Activated naive CD8-positive, alpha-beta T cell treated with anti-CD3 and anti-CD28 coated beads, Interleukin-2, amount 50 U/mL, for 16 hours (primary cell): ENCODE measurements at regions not wholly inside any gene's neighbourhood (a gene's known extent, or its start where the extent isn't known, plus 50 kb on each side); places are given as distances from the start of the nearest gene placed in this dataset.

Source experiments
- DNase-seq: peaks from one replicate; pipeline ENCODE4 v3.0.0-alpha.2; 2020; ENCODE audit warnings: low read depth, low spot score

DNA sequence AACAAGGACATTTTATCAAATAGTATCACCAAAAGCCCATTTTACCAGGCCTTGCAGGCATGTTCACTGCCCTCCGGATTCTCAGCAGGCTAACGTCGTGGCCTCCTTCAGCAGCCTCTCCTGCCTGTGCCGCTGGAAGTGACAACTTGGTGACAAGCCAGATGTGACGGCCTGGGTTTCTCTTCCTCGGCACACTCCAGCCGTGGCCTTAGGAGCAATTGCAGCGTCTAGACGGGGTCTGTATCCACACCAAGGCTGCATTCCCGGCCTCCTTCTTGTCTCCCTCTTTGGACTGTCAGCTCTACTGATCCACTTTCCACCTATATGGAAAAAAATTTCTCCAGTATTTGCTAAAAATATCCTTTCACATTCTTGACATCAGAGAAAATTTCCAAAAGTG is 145.3 kb upstream of the MGMT start:
- no peak for DNase-seq

DNA sequence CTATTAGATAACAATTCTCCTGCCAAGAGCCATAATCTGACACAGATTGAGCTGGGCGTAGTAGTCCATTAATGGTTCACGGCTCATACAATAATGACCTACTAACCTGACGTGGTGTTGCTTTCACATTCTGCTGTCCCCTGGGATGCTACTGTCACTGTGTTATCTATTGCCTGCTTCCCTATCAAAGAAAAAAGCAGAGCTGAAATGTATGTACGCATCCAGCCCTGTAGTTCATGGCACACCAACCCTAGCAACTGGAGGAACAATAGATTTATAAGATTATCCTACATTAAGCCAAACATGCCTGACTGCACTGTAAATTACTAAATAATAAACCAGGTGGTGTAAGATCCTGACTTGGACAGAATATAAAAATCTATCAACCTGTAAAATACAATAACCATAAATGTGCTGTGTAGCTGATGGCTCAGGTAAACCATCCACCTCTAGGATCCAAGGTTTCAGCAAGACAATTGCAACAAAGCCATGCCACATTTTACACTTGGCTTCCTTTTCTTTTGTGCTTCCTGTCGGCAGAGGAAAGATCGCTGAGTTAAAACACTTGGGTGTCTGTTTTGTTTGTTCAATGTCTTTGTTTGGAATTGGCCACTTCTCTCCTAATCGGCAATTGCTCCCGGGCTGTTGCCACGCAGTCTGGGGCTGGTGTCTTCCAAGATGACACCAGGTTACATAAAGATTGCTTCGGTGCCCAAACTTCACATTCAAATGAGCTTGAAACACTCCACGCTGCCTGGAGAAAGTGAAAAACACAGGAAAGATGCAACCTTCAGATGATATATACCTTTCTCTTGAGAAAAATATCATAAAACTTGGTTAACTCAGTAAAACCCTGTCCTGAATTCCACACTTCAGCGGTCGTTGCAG is 143.9 kb upstream of the MGMT start:
- DNase-seq = no peak

DNA sequence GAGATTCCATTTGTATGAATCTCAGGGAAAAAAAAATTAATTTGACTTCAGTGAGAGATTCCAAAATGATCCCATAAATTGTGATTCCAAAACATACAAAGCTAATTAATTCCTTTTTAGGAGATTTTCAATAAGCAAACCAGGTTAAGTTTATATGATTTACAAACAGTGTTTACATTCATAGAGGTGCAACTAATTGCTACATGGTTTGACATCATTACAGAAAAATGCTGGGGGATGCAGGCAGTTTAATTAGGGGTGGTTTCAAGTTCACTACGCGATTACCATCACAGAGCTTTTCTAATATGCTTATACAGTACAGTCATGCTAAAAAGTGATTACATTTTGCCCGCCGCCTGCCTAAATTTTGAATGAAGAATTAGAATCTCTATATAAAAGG is 143.2 kb upstream of the MGMT start:
- no peak for DNase-seq

DNA sequence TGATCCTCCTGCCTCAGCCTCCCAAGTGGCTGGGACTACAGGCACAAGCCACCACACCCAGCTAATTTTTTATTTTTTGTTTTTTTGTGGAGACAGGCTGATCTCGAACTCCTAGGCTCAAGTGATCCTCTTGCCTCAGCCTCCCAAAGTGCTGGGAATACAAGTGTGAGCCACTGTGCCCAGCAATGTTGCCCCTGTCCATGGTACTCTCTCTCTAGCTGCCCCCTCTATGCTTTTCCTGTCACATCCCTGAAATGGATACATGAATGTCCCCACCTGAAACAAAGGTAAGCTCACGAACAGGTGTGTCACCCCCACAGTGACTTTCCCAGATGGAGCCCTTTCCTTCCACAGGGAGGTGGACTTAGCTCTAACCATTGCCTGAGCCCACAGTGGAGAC is 141.1 kb upstream of the MGMT start:
- DNase-seq = no peak

DNA sequence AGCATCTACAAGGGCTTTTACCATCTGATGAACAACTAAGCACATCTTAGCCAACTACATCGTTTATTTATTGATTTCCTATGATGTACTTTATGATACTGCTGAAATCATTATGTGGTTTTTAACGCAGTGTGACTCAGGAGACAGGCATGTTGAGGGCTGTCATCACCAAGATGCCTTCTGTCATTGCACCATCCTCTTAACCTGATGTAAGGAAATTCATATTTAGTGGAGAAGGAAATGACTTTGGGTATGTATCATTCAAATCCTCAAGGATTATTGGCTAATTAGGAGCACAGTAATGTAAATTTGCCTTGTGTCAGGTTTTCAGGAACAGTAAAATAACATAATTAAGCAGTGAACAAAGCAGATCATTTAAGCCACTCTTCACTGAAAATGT is 138.5 kb upstream of the MGMT start:
- DNase-seq = no peak

DNA sequence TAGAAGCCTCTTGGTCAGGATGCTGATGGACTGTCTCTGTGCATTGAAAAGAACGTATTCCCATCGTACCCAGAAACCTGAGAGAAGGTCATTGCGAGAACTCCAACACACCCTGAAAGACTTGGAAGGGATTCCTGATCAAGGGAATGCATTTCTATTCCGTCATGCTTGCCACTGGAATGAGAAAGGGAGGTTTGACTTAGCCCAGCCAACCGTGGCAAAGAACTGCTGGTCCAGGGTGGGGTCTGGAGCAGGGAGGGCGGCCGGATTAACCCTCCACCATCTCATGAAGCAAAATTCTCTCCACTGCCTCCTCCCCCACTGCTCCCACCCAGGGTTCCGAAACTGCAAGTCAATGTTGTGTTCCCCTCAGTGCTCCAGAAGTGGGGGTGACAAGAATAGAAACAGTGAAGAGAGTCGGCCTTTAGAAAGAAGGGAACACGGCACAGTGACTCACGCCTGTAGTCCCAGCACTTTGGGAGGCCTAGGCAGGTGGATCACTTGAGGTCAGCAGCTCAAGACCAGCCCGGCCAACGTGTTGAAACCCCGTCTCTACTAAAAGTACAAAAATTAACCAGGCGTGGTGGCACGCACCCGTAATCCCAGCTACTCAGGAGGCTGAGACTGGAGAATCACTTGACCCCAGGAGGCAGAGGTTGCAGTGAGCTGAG is 137.5 kb upstream of the MGMT start:
- DNase-seq = no peak

DNA sequence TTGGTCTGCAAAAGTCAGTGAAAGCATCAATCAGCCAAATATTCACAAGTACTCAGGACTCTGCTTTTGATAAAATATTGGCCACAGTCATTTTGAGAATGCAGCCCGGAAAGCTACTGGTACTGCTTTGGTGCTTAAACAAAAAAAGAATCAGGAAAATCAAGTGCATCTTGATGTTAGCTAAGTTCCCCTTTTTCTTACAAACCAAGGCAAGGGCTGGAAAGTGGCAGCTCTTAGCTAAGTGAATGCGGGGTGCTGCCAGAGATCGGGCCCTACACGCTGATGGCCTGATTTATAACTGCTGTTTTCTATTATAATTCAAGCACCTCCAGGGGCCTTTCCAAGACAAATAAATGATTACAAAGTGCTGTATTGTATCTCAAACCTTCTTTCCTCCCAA is 136.8 kb upstream of the MGMT start:
- DNase-seq = no peak

DNA sequence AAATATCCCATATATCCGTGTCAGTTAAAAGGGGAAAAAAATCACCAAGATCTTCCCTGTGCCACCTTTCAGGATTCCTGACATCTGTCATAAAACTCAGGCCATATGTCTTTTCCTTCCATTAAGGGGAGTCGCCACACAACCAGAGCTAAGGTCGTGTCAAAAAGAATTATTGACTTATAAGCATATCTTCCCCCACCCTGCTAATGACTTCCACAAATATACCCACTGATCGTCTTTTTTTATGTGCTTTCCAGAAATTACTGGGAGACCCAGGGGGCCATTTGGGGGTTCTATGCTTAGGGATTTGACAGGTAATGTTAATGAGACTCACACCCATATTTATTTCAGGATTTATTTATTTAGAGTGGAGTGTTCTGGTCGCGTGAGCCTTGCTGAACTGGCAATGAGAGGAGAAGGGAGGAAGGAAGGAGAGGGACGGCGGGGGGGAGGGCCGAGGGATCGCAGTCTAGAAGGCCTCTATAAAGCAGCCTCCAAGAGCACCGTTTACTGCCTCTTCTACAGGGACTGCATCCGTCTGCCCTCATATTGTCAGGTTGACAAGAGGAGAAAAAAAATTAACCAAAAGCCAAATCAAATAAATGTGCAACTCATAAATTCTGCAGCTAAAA is 135.7 kb upstream of the MGMT start:
- DNase-seq = no peak

DNA sequence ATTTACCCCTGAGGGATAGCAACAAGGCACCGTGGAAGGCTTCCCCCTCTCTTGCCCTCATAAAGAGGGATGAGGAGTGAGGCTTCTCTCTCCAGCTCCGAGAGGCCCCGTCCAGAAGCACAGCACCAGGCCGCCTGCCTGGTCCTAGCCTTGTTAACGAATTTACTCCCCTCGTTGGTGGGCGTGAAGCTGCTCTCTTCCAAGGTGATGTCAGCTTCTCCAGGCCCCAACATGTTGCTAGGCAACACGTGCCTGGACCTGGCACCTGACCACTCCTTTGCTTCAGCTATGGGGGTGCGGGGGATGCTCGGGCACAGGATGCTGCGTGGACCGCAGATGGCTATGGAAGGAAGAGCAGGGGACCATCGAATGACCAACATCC is 135.2 kb upstream of the MGMT start:
- no peak for DNase-seq

DNA sequence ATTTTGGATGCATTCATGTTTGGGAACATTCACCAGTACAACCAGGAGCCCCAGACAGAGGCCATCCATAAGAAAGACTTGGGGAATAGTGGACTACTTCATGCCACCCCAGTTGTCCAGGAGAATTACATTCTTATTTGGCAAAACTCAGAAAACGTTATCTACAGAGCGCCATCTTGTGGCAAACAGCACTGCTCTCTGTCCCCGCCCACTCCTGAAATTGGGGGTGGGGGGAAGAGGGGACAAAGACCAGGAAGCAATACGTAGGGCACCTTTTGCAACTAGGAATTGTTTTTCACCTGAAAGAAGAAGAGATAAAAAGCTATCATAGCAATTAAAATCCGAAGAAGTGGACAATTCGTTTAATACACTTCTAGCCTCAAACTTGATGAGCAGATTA is 134.6 kb upstream of the MGMT start:
- no peak for DNase-seq

DNA sequence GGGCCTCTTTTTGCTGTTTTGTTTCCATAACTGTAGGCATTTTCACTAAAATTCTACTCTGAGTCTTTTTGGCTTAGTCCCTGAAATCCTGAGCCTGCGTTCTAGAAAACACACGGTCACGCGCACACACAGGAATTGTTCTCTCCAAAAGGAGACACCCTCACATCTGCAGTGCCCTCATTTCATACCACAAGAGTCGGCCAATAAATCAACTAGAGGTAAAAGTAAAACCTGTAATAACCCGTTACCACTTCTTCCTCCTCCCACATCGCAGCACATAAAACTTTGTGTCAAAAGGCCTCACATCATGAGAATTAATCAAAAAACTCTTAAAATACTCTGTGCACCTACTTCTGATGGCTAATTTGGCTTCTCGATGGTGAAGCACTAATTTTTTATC is 133.3 kb upstream of the MGMT start:
- no peak for DNase-seq

DNA sequence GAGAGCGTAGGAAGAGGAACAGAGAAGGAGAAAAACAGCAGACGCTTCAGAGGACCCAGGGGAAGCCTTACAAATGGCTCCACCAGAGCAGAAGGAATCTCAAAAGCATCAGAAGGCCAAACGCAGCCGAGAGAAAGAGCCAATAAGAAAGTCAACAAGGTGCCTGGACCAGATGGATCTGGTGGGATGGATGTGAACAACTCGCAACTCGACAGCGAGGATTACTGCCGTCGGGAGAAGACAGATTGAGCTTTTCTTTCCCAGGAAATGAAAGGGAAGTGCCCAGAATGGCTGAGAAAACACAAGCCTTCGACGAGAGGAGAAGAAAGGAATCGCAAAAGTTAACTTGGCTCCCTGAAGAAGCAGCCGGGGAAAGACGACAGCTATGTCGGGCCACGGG is 132.8 kb upstream of the MGMT start:
- no peak for DNase-seq

DNA sequence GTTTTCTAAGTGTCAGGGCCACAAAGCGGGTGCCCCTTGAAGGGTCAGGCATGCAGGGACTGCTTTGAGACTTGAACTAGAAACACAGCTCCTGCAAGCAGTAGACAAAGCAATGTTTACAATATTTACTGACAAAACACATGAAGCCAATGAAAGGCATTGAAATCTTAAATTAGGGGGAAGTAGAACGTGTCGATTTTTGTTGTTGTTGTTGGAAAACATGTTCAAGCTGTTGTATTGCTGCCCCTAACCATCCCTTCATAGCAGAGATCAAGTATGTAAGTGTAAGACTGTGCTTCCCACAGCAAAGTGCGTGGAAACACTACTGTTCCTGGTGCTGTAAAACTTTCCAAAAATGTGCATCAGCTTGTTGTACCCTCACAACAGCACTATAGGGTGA is 131.6 kb upstream of the MGMT start:
- no peak for DNase-seq

DNA sequence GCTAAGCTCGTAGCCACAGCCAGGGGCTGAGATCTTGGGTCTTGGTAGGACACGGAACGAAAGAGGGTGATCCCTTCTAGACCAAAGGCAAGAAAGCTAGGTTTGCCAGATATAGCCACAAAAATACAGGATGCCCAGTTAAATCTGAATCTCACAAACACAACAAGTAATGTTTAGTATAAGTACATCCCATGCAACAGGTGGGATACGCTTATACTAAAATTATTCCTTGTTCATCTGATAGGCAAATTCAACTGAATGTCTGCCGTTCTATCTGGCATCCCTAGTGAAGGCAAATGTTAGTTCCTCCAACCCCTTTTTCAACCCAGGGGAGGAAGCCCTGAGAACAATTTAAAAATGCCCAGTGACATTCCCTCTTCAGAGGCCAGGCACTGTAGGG is 131.1 kb upstream of the MGMT start:
- no peak for DNase-seq

DNA sequence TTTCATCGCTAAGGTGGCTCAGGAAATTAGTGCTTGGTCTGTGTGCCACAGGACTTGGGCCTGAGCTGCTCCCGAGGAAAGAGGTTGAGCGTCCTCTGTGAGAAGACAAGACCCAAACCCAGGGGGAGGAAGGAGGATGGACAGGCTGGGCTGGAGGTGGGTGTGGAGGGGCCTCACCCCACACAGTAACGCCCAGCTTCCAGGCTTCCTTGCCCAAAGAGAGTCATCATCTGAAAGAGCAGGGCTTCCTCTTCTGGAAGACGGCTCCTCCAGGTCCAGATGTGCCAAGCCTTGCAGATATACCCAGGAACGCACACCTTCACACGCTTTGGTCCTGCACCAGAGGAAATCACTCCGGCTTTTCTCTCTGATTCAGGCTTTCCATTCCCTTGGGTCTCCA is 127.8 kb upstream of the MGMT start:
- no peak for DNase-seq

DNA sequence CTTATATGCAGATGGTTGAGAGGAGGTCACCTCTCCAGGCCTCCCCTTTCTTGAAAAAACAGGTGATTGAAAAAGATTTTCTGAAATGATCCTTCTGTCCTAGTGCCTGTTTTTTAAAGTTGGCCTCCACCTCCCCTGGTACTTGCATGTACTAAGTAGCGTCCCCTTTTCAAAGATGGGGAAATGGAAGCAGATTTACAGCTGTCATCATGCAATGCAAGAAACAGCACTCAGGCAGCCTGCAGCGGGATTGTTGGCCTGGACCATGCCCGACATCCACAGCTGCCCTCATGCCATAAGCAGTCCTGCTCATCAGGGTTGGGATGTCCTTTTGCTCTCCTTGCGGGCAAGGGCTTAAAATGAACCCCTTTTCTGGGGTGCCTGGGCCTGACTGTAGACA is 127.2 kb upstream of the MGMT start:
- DNase-seq = no peak

DNA sequence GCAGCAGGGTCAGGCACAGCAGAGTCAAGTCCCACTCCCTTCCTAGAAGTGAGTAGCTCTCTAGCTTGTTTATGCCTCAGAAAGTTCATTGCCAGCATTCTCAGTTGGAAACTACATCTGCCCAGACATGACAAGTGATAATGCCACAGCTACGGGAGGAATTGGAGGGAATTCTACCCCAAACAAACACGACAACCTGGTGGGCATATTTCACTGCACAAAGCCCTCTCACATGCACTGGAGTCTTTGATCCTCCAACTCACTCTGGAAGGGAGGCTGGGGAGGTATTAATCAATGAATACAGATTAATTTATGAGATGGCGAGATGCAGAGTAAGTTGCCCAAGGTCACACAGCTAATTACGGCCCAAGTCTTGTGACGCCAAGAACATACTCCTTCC is 126.0 kb upstream of the MGMT start:
- DNase-seq = no peak

DNA sequence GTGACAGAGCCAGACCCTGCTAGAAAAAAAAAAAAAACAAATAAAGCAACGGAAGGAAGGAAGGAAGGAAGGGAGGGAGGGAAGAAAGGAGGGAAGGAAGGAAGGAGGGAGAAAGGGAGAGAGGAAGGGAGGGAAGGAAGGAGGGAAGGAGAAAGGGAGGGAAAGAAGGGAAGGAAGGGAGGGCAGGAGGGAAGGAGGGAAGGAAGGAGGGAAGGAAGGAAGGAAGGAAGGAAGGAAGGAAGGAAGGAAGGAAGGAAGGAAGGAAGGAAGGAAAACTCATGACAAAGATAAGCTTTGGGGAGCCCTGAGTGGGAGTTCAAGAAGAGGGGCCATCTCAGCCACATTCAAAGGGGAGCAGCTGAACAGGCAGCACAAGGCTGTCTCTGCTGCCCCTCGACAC is 124.7 kb upstream of the MGMT start:
- no peak for DNase-seq

DNA sequence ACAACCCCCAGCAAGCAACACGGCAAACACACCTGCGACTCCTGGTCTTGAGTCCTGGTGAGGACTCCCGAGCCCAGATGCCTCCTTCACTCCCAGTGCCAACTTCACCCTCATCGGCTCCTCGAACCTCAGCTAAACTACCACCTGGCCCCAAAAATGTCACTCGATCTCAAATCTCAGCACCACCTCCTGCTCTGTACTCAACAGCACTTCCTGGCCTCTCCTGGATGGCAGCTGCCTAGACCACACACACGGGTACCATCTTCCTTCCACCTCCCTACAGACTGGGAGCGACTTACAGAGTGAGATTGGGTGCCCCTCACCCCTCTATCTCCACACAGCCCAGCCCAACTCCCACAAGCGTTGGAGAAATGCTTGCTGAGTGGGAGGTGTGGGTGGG is 123.9 kb upstream of the MGMT start:
- DNase-seq = no peak

DNA sequence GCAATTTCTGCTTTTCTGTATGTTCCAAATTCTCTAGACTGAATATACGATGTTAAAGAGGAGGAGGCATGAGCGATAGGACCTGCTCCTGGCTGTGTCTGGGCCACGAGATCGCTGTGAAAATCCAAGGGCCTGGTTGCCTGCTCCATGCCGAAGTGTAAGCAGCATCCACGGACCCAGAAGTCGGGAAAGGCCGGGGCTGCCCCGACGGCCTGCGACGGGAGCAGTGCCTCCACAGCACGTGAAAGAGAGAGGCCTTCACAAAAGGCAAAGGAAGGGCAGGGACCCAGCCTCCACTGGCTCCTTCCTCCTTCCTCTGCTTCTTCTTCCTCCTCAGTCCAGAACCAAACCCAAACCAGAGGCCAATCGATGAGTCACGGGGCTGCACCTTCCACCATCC is 122.9 kb upstream of the MGMT start:
- no peak for DNase-seq

DNA sequence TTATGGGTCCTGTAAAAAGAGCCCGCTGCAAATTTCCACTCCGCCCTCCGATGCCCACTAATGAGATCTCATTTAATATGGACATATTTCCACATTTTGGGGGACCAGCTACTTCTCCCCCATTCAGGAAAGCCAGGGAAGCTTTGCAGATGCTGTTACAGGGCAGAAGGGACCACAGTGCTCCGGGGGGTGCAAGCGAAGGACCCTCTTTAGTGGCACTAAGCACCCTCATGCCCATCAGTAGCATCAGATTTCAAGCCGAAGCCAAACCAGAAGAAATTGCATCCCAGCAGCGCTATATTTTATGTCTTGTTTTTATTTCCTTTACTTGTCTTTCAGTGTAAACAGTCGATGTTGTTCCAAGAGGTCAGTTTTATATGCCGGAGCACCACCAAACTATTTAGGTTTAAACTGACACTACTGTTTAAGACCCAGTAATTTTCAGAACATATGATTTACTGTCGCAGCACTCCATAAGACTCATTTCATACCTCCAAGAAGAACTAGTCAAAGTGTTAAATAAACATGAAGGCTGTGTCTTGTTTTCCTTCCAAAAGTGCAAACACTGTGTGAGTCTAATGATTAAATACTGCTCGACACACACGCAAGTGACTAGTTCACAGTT is 122.2 kb upstream of the MGMT start:
- DNase-seq = no peak

DNA sequence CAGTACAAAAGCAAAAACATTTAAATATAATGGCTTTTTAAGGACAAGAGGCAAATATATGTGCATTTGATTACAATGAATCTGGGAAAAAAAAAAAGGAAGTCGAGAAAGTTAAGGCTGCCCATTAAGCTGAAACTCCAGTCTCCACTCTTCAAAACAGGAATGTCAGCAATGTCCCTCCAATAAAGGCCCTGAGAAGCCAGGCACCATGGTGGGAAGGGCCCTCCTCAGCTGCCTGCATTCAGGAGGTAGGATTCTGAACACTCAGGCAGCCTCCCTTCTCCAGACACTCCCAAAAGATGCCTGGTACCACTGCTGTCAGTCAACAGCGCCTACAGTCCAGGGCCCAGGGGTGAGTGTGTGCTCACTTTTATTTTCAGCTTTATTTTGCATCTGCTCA is 121.3 kb upstream of the MGMT start:
- DNase-seq = no peak

DNA sequence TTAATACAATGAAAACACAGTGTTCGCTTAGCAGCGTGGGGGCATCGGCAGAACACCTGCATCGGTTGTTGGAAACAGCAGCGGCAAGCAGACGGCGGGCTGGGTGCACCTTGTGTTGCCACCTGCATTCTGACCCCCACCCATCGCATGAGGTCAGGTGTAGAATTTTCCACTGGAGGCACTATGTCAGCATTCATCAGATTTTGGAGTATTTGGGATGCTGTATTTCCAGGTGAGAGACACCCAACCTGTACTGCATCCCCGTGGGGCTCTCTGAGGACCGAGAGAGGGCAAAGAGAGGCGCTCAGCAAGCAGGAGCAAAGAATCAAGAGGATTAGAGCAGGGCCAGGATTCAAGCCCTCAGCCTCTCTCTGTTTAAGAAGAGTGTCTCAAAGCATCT is 116.4 kb upstream of the MGMT start:
- DNase-seq = no peak
